ENCODE measurements at regions not wholly inside any gene's neighbourhood (a gene's known extent, or its start where the extent isn't known, plus 50 kb on each side); places are given as distances from the start of the nearest gene placed in this dataset.

DNA sequence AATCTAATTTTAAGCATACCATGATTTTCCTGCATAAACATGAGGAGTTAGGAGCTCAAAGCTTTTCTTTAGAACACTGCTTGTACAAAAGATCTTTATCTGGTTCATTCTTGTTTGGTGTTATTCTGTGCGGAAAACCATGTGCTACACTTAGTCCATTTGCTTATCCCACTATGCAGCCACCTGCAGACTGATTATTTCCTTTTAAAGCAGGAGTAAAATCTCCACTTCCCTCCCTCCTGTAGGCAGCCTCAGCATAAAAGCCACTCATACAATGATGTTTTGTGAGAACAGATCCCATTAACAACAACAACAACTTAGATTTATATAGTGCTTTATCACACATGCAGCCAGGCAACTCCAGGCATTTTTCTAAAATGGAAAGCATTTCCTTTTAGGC lies 355.3 kb upstream of the NEGR1 start:
- DNase-seq (ENCODE audit: low spot score): peak; percentile 17
- no peak overlapping the region for H2AK5ac ChIP-seq (ENCODE audit: low read depth, low read length)
- no peak overlapping the region for H3K23ac ChIP-seq (ENCODE audit: low read depth, low read length, poor library complexity)
- no peak overlapping the region for H2BK5ac ChIP-seq (ENCODE audit: low read length)
- H3K79me1 ChIP-seq (ENCODE audit: low read depth, low read length): no peaks in the 10 kb centered on the region
- H3K4ac ChIP-seq (ENCODE audit: low read length): no peak overlapping the region
- no peak overlapping the region for H3K27ac ChIP-seq (replicated peaks; ENCODE audit: low read length)
- peak overlapping the region; percentile 19 for H3K4me2 ChIP-seq (ENCODE audit: insufficient read depth, low read length, poor library complexity, severe bottlenecking)
- H4K8ac ChIP-seq (ENCODE audit: low read depth, low read length): no peak overlapping the region
- H2AFZ ChIP-seq (ENCODE audit: low read length): peak overlapping the region; percentile 42
- no peak overlapping the region for H3K14ac ChIP-seq (ENCODE audit: low read length)
- H3K9ac ChIP-seq (ENCODE audit: low read depth, low read length, poor library complexity): no peak overlapping the region
- no peak overlapping the region for H2BK12ac ChIP-seq (ENCODE audit: low read length)
- no peak overlapping the region for H3K4me3 ChIP-seq (ENCODE audit: low read length in 2 of 2)
- peaks cover 3 to 18% of the 10 kb centered on the region in 2 donors for H3K4me1 ChIP-seq (ENCODE audit: control insufficient read depth in 2 of 2, insufficient read depth in 1 of 2, low read depth in 1 of 2, low read length in 2 of 2)
- no peaks in the 10 kb centered on the region for H3K36me3 ChIP-seq (replicated peaks in 1 of 2; ENCODE audit: control insufficient read depth in 2 of 2, insufficient read depth in 2 of 2, low read length in 2 of 2)
- no peak overlapping the region for H2BK15ac ChIP-seq (ENCODE audit: low read length)
- H2BK120ac ChIP-seq (ENCODE audit: low read depth, low read length): no peak overlapping the region
- WGBS, 2 donors (ENCODE audit: extremely low coverage in 2 of 2, insufficient read length in 2 of 2, insufficient replicate concordance in 1 of 2): no CpG with 5 or more reads among the region's 1 CpG
- H3K9me3 ChIP-seq (replicated peaks in 1 of 2; ENCODE audit: control insufficient read depth in 2 of 2, insufficient read depth in 1 of 2, low read depth in 1 of 2, low read length in 2 of 2): peaks cover 0 to 9% of the 10 kb centered on the region in 2 donors
- H3K27me3 ChIP-seq (ENCODE audit: control insufficient read depth in 3 of 3, insufficient read depth in 3 of 3, low read depth in 1 of 3, low read length in 3 of 3): no peaks in the 10 kb centered on the region
- no peak overlapping the region for H3K18ac ChIP-seq (ENCODE audit: low read length)
- H4K91ac ChIP-seq (ENCODE audit: low read depth, low read length, poor library complexity): no peak overlapping the region

- Histone ChIP-seq H3K23ac (ENCODE audit: low read depth, low read length, poor library complexity) (no peak overlapping the region), H3K36me3 (replicated peaks in 1 of 2; ENCODE audit: control insufficient read depth in 2 of 2, insufficient read depth in 2 of 2, low read length in 2 of 2) (no peaks in the 10 kb centered on the region), H2BK15ac (ENCODE audit: low read length) (no peak overlapping the region), H3K4me2 (ENCODE audit: insufficient read depth, low read length, poor library complexity, severe bottlenecking) (no peak overlapping the region), H2BK12ac (ENCODE audit: low read length) (no peak overlapping the region), H3K14ac (ENCODE audit: low read length) (no peak overlapping the region), H3K18ac (ENCODE audit: low read length) (no peak overlapping the region), H2AFZ (ENCODE audit: low read length) (peak overlapping the region; percentile 42), H3K79me1 (ENCODE audit: low read depth, low read length) (no peaks in the 10 kb centered on the region), H3K9ac (ENCODE audit: low read depth, low read length, poor library complexity) (no peak overlapping the region), H2BK120ac (ENCODE audit: low read depth, low read length) (no peak overlapping the region), H3K4me3 (ENCODE audit: low read length in 2 of 2) (no peak overlapping the region), H2AK5ac (ENCODE audit: low read depth, low read length) (no peak overlapping the region), H3K27me3 (ENCODE audit: control insufficient read depth in 3 of 3, insufficient read depth in 3 of 3, low read depth in 1 of 3, low read length in 3 of 3) (no peaks in the 10 kb centered on the region), H3K9me3 (replicated peaks in 1 of 2; ENCODE audit: control insufficient read depth in 2 of 2, insufficient read depth in 1 of 2, low read depth in 1 of 2, low read length in 2 of 2) (peaks cover 0 to 9% of the 10 kb centered on the region in 2 donors), H3K4ac (ENCODE audit: low read length) (no peak overlapping the region), H3K4me1 (ENCODE audit: control insufficient read depth in 2 of 2, insufficient read depth in 1 of 2, low read depth in 1 of 2, low read length in 2 of 2) (peaks cover 3 to 18% of the 10 kb centered on the region in 2 donors), H4K91ac (ENCODE audit: low read depth, low read length, poor library complexity) (no peak overlapping the region), H4K8ac (ENCODE audit: low read depth, low read length) (no peak overlapping the region), H3K27ac (replicated peaks; ENCODE audit: low read length) (no peak overlapping the region), H2BK5ac (ENCODE audit: low read length) (no peak overlapping the region)
- DNase-seq (ENCODE audit: low spot score): no peak
- WGBS, 2 donors (ENCODE audit: extremely low coverage in 2 of 2, insufficient read length in 2 of 2, insufficient replicate concordance in 1 of 2): no CpG with 5 or more reads among the region's 2 CpGs
Observed at GRCh38 chr1:72636631-72637030, 354.3 kb upstream of the NEGR1 start.

- Histone ChIP-seq H3K36me3 (replicated peaks in 1 of 2; ENCODE audit: control insufficient read depth in 2 of 2, insufficient read depth in 2 of 2, low read length in 2 of 2) (no peaks in the 10 kb centered on the region), H3K14ac (ENCODE audit: low read length) (no peak overlapping the region), H3K9ac (ENCODE audit: low read depth, low read length, poor library complexity) (no peak overlapping the region), H4K8ac (ENCODE audit: low read depth, low read length) (no peak overlapping the region), H2AK5ac (ENCODE audit: low read depth, low read length) (no peak overlapping the region), H2BK15ac (ENCODE audit: low read length) (no peak overlapping the region), H3K4me2 (ENCODE audit: insufficient read depth, low read length, poor library complexity, severe bottlenecking) (no peak overlapping the region), H3K27ac (replicated peaks; ENCODE audit: low read length) (no peak overlapping the region), H2BK12ac (ENCODE audit: low read length) (no peak overlapping the region), H3K18ac (ENCODE audit: low read length) (no peak overlapping the region), H3K4ac (ENCODE audit: low read length) (no peak overlapping the region), H2BK120ac (ENCODE audit: low read depth, low read length) (no peak overlapping the region), H3K79me1 (ENCODE audit: low read depth, low read length) (no peaks in the 10 kb centered on the region), H3K27me3 (ENCODE audit: control insufficient read depth in 3 of 3, insufficient read depth in 3 of 3, low read depth in 1 of 3, low read length in 3 of 3) (no peaks in the 10 kb centered on the region), H3K4me3 (ENCODE audit: low read length in 2 of 2) (no peak overlapping the region), H3K23ac (ENCODE audit: low read depth, low read length, poor library complexity) (no peak overlapping the region), H2BK5ac (ENCODE audit: low read length) (no peak overlapping the region), H3K9me3 (replicated peaks in 1 of 2; ENCODE audit: control insufficient read depth in 2 of 2, insufficient read depth in 1 of 2, low read depth in 1 of 2, low read length in 2 of 2) (peaks cover 0 to 5% of the 10 kb centered on the region in 2 donors), H4K91ac (ENCODE audit: low read depth, low read length, poor library complexity) (no peak overlapping the region), H2AFZ (ENCODE audit: low read length) (peak overlapping the region; percentile 4), H3K4me1 (ENCODE audit: control insufficient read depth in 2 of 2, insufficient read depth in 1 of 2, low read depth in 1 of 2, low read length in 2 of 2) (peaks cover 3 to 18% of the 10 kb centered on the region in 2 donors)
- DNase-seq (ENCODE audit: low spot score): no peak
- no CpG with 5 or more reads among the region's 5 CpGs for WGBS, 2 donors (ENCODE audit: extremely low coverage in 2 of 2, insufficient read length in 2 of 2, insufficient replicate concordance in 1 of 2)
Observed at GRCh38 chr1:72635719-72636118, 353.4 kb upstream of the NEGR1 start.

- no peaks in the 10 kb centered on the region for H3K79me1 ChIP-seq (ENCODE audit: low read depth, low read length)
- H3K36me3 ChIP-seq (replicated peaks in 1 of 2; ENCODE audit: control insufficient read depth in 2 of 2, insufficient read depth in 2 of 2, low read length in 2 of 2): no peaks in the 10 kb centered on the region
- H2BK15ac ChIP-seq (ENCODE audit: low read length): no peak overlapping the region
- no peak overlapping the region for H3K4me2 ChIP-seq (ENCODE audit: insufficient read depth, low read length, poor library complexity, severe bottlenecking)
- H2BK5ac ChIP-seq (ENCODE audit: low read length): no peak overlapping the region
- H3K4me1 ChIP-seq (ENCODE audit: control insufficient read depth in 2 of 2, insufficient read depth in 1 of 2, low read depth in 1 of 2, low read length in 2 of 2): peaks cover 3 to 18% of the 10 kb centered on the region in 2 donors
- no peak overlapping the region for H4K8ac ChIP-seq (ENCODE audit: low read depth, low read length)
- H2BK12ac ChIP-seq (ENCODE audit: low read length): no peak overlapping the region
- no peak overlapping the region for H3K27ac ChIP-seq (replicated peaks; ENCODE audit: low read length)
- no peak overlapping the region for H2BK120ac ChIP-seq (ENCODE audit: low read depth, low read length)
- H4K91ac ChIP-seq (ENCODE audit: low read depth, low read length, poor library complexity): no peak overlapping the region
- H3K4me3 ChIP-seq (ENCODE audit: low read length in 2 of 2): no peak overlapping the region
- H3K27me3 ChIP-seq (ENCODE audit: control insufficient read depth in 3 of 3, insufficient read depth in 3 of 3, low read depth in 1 of 3, low read length in 3 of 3): no peaks in the 10 kb centered on the region
- WGBS, 2 donors (ENCODE audit: extremely low coverage in 2 of 2, insufficient read length in 2 of 2, insufficient replicate concordance in 1 of 2): no CpG with 5 or more reads among the region's 3 CpGs
- H3K18ac ChIP-seq (ENCODE audit: low read length): no peak overlapping the region
- H3K23ac ChIP-seq (ENCODE audit: low read depth, low read length, poor library complexity): no peak overlapping the region
- H3K4ac ChIP-seq (ENCODE audit: low read length): no peak overlapping the region
- no peak overlapping the region for H2AK5ac ChIP-seq (ENCODE audit: low read depth, low read length)
- DNase-seq (ENCODE audit: low spot score): no peak
- peaks cover 0 to 5% of the 10 kb centered on the region in 2 donors for H3K9me3 ChIP-seq (replicated peaks in 1 of 2; ENCODE audit: control insufficient read depth in 2 of 2, insufficient read depth in 1 of 2, low read depth in 1 of 2, low read length in 2 of 2)
- H3K14ac ChIP-seq (ENCODE audit: low read length): no peak overlapping the region
- H3K9ac ChIP-seq (ENCODE audit: low read depth, low read length, poor library complexity): no peak overlapping the region
- peak overlapping the region; percentile 16 for H2AFZ ChIP-seq (ENCODE audit: low read length)
Observed at GRCh38 chr1:72634946-72635345, 352.6 kb upstream of the NEGR1 start.
